ENCODE measurements at regions not wholly inside any gene's neighbourhood (a gene's known extent, or its start where the extent isn't known, plus 50 kb on each side); places are given as distances from the start of the nearest gene placed in this dataset.
"Not testable (repeated sequence)": the region's sequence is repeated elsewhere in the genome, so short reads cannot be mapped to it uniquely, and the experiment has no call there.

DNA sequence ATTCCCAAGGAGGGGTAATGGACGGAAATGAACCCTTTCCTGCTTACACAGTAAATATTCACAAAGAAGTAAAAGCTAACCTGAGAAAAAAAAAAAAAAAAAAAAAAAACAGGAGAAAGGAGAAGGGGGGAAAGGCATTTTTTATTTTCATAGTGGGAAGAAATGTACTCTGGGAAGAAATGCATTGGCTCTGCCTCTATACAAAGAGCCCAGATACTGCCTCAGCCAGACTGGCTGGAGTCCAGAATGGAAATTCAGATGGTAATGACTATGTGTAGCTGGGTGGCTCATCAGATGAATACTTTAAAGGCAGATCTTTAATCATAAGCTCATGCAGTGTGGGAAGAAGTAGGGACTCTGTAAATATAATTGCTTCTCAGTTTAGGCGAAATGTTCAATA lies 124.9 kb upstream of the ZNF608 start:
- peak; percentile 46 for DNase-seq (ENCODE audit: low read depth)

DNA sequence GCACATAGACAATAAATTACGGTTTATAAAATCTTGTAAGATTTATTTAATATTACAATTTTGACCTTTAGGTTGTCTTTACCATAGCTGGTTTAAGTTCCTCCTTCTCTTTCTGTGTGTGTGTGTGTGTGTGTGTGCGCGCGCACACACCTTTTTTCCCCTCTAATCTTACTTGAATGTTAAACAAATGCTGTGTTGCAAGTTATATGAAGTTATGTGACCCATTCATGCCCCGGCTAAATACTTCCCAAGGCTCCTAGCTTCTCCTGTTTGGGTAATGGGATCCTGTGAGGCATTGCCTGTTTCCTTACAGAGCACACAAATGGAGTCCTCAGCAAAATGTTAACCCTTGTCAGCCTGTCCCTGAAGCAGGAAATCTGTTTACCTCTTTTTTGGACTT lies 125.6 kb upstream of the ZNF608 start:
- DNase-seq (ENCODE audit: low read depth), result no peak

DNA sequence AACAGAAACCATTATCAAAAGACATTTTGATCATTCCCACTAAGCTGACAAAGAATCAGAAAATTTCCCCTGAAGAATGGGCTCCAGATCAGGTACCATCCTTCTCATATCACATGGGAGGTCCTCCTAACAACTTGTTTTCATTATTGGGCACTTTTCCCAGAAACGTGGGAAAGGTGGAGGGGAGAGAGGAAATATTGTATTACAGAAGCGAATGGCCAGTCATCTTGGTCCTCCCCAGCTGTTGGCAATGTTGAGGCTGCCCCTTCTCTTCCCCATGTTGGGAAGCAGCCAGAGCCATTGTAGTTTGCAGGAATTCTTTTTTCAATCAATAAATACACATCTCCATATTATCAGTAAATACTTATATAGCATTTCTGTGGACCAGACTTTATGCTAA lies 126.2 kb upstream of the ZNF608 start:
- no peak for DNase-seq (ENCODE audit: low read depth)

DNA sequence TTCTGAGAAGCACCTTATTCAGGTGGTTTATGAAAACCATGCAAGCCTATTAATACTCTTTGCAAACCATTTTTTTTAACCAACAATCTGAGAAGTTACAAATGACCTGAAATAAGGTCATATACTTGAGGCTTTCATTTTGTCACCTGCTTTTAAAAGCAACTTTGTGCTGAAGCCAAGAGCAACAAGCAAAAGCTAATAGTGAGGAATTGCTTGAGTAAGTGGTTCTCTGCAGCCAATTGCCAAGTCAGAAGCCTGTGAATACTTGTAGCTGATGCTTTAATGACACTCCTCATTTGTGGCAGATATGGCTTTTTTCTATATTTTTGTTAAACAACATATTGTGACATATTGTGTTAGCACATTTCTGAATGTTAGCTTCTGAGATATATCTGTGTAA lies 126.7 kb upstream of the ZNF608 start:
- DNase-seq (ENCODE audit: low read depth), result no peak

DNA sequence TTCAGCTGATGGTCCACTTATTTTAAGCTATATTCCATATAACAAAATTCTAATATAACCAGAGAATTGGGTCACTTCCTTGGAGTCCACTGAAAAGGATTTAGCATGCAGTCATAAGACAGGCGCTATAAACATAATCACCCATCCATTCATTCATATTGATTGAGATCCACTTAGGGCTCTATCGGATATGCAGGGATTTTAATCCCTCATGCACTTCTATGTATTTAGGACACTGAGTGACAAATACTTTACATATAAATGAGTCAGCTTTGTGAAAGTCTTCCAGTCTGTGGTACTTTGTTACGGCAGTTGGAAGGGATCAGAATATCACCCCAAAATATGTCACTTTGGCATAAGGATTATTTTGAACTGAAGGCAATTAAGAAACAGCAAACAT lies 127.3 kb upstream of the ZNF608 start:
- DNase-seq (ENCODE audit: low read depth), result no peak

DNA sequence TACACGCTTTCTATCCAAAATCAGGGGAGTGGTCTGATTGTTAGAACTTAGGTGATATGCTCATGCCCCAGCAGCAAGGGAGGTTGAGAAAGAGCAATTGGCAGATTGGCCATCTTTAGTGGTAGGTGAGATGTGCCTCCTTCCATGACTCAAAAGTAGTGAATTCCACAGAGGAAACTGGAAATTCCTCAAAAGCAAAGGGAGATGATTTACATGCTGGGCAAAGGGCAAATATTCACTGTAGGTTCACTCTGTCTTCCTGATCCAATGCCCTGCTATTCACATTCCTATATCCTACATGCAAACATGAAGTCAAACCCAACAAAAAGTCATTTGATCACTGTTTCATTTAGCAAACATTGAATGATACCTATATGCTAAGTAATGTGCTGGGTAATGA lies 130.1 kb upstream of the ZNF608 start:
- DNase-seq (ENCODE audit: low read depth), result peak; percentile 22

DNA sequence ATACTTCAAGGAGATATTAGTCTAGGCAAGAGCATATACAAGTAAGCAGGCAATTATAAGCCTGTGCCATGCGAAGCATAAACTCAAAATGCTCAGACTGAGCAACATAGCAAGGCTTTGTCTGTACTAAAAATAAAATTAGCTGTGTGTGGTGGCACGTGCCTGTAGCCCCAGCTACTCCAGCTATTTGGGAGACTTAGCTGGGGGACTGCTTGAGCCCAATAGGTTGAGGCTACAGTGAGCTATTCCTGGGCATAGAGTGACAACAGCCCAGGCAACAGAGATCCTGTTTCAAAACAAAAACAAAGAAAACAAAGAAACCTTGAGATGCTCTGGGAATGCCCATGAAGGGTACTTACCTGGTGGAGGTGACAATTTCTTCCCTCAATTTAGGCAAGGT lies 130.5 kb upstream of the ZNF608 start:
- DNase-seq (ENCODE audit: low read depth), result no peak

DNA sequence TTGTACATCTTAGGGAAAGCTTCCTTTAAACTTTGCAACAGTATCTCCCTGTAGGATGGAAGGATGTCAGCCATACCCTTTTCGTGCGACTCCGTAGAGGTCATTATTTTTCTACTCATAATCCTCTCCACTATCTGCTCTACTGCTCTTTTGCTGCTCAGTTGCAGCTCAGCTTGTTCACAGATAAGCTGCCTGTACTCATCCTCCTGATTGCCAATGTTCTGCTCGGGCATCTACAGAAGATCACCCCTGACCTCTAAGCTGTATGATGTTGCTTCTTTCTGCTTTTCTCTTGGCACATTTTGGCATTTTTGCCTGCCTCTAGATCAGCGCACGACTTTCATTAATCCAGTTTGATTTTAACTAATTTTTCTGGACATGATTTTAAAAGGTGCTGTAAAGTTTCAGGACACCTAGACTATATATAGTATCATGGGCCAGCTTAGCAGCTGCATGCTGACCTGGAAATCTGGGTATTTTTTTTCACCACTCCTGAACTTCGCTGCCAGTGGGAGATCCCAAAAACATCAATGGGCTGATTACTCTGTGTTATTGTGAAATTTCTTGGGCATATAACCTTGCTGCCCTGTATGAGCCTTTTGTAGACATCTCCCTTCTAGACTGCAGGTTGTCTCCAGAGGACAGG lies 131.2 kb upstream of the ZNF608 start:
- no peak for DNase-seq (ENCODE audit: low read depth)

DNA sequence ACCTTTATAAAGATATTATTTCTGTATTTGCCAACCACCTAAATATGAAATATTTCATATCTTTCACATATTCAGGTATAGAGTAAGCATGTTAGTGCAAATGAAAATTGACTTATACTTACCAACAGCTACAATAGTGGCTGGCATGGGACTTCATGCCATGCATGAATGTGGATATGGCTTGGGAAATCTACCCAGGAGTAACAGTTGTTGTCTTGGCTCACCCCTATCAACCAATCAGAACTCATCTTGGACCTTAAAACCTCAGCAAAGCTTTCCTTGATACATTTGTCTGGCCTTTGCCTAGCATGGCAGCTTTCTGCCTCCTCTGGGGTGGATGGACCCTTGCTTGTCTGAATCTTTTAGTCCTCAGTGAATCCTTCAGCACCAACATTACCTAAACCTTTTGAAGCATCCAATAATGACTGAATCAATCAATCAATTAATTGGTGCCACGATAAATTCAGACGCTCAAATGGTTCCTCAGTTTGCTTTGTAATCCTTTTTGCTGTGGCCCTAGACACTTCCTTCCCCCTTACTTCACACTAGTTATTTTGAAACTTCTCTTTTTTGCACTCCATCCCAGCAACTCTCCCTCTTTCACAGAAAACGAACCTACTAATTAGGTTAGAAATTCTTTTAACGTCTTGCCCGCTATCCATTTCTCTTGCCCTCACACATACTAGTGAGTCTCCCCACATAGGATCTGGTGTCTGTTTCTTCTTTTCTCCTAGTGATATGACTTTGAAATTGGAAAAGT lies 132.3 kb upstream of the ZNF608 start:
- no peak for DNase-seq (ENCODE audit: low read depth)

DNA sequence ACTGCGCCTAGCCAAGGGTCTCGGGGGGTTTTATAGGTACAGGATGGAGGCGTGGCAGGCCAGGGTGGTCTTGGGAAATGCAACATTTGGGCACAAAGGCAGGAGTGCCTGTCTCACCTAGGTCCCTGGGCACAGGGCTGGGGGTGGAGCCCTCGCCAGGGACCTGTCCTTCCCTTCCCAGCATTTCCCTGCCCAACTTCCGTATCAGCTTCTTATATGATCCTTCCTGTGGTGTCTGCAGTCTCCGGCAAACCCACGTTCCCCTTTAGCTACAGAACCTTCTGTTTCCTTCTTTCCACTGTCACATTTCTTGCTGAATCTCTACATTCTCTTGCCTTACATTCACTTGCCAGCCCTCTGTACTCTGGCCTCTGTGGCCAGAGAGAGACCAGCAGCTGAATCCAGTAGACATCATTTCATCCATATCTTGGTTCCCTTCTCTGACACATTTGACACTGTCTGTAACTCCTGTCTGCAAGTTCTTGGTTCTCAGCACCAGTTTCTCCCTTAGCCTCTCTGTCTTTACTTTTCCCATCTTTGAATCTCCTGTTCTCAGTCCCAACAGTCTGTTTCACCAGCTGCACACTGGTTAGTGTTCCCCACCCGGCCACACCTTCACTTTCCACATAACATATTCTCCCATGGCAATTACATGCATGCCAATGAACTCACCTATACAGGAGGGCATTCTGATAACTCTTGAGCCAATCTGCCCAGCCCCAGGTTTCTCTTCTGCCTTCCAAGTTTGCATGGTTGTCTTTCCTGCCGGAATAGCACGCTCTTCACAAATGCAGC lies 134.7 kb upstream of the ZNF608 start:
- no peak for DNase-seq (ENCODE audit: low read depth)

DNA sequence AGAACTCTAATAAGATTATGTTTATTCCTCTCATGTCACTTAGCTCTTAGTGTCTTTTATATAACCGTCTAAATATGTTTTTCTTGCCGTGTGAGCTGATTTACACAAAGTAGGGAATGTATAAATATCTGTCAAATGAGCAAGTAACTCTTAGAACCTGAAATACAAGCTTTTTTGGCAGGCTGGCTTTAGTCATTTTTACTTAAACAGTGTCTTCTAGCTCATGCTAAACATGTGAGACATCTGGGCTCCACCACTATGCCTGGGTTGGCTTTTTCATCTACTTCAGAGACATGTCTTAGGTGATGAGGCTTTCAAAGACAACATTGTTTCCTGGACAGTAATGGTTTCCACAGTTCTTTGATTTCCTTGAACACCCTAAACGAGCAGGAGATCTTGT lies 137.2 kb upstream of the ZNF608 start:
- DNase-seq (ENCODE audit: low read depth), result no peak

DNA sequence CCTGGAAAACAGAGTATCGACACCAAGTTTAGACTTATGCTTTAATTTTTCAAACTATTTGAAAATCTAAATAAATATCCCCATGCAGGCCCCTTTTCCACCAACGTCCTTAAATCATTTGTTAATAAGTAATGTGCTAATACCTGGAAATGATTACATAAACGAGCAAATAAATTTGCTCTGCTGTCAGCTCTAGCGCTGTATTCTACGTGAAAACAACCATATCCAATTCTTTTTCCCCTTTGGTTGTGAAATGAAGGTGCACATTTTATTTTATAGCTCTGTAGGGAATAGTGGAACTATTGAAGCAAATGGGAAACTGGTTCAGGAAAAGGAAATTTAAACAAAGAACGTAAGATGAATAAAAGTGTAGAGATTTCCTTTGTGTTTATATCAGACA lies 137.7 kb upstream of the ZNF608 start:
- DNase-seq (ENCODE audit: low read depth), result no peak

DNA sequence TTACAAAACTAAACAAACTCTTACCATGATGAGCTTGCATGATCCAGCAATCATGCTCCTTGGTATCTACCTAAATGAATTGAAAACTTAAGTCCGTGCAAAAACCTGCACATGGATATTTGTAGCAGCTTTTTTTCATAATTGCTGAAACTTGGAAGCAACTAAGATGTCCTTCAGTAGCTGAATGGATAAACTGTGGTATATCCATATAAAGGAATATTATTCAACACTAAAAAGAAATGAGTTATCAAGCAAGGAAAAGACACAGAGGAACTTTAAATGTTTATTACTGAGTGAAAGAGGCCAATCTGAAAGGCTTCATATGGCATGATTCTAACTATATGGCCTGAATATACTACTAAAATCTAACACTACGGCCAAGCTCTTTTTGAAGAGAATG lies 139.1 kb upstream of the ZNF608 start:
- DNase-seq (ENCODE audit: low read depth), result no peak

DNA sequence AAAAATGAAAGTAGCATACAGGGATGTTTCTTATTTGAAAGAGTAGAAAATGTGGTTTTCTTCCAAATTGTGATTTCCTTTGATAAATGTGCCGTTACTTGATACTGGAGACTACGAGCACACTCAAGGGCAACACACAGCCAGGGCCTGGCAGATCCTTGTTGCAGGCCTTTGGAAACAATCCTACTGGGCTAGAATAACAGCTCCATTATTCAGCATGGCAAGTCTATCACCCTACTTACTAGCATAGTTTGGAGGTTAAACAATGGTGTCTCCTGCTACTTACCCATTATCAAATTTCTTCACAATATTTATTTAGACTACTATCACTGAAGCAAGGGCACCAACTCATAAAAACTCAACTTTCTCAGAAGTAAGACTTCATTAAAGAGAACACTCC lies 140.8 kb upstream of the ZNF608 start:
- no peak for DNase-seq (ENCODE audit: low read depth)

DNA sequence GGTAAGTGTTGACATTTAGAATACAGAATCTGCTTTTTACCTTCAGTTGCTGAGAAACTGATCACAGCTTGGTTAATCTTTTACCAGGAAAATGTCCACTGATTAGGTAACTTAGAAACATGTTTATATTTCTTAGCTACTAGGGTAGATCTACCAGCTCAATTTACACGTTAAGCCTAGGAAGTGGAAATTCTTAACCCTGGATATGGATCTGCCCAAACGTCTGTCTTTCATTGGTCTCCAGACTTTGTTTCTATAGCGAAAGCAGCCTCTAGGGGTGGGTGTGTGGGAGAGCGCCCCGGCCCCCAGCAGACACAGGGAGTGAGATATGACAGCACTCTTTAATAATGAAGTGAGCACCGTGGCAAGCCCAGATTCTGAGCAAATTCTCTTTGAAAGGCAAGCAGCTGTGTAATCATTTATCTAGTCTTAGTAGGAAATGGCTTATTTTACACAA lies 141.6 kb upstream of the ZNF608 start:
- DNase-seq (ENCODE audit: low read depth), result no peak

DNA sequence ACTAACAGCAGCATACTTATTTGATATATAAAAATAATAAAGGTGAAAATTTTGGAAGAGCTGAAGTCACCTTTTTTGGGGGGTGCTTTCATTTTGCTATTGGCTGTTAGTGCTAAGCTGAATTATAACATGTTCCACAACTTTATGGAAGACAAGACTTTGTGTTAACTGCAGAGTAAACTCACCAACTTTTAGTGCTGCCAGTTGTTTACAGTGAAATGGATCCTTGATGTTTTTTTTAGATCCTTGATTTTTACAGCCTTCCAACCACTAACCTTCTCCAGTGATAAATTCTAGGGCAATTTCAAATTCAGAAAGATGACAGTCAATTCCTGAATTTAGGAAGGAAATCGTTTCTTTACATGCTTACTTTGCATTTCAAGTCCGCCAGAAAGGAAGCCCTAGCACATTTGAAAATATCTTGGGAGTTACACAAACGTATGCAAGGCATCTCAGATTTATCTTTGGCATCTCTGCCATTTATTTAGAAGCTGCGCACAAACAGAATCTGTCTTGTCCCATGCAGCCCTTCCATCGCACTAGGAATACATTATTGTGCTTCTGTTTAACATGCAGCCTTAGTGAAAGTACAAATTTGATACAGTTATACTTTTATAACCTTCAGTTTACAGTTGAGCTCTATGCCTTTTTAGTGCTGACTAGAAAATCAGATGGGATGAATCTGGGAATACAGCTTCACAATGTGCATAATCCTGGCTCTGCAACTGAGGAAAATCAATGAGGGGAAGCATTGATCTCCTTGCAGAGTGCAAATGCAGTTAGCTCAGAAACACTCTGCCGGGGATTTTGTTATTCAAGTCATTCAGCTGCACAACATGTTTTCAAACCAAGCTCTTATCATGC lies 142.4 kb upstream of the ZNF608 start:
- DNase-seq (ENCODE audit: low read depth), result no peak

DNA sequence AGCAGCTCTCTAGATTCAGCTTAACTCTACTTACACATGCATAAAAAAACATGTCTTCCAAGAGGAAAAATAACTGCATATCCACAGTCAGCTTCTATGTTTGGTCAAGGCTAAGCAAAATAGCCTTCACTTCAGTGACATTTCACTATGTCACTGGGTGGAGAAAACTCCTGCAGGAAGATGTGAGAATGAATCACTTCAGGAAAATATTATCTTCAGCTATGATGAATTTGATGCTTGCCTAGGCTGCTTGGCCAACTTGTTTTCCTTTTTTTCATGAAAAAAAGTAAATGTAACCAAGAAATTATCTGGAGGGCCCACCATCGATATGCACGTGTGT lies 143.0 kb upstream of the ZNF608 start:
- peak; percentile 57 for DNase-seq (ENCODE audit: low read depth)

DNA sequence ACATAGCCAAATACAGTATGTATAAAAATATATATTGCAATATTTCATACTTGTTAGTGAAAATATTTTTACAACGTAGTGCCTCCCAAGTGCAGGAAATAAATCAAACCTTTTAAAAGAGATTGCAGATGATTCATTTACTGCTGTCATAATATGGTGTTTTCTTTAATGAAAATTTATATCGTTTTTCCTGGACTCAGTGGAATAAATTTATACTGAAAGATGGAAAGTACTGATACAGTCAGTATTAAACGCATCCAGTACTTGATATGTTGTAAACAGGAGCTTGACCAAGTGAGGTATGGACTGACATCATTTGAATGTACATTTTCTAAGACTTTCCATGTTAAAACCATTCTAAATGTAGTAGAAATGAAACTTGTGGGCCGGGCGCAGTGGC lies 143.4 kb upstream of the ZNF608 start:
- DNase-seq (ENCODE audit: low read depth), result peak; percentile 33

DNA sequence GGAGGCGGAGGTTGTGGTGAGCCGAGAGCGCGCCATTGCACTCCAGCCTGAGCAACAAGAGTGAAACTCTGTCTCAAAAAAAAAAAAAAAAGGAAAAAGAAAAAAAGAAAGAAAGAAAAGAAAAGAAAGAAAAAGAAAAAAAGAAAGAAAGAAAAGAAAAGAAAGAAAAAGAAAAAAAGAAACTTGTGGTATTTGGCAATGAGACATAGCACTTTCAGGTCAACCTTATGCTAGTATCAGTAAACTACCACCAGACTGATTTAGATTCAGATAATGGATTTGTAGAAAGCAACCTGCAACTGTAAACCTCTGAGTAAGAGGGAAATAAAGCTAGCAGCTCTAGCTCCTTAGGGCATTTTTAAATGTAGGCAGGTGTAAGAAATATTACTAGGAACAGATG lies 144.0 kb upstream of the ZNF608 start:
- not testable (repeated sequence) for DNase-seq (ENCODE audit: low read depth)

DNA sequence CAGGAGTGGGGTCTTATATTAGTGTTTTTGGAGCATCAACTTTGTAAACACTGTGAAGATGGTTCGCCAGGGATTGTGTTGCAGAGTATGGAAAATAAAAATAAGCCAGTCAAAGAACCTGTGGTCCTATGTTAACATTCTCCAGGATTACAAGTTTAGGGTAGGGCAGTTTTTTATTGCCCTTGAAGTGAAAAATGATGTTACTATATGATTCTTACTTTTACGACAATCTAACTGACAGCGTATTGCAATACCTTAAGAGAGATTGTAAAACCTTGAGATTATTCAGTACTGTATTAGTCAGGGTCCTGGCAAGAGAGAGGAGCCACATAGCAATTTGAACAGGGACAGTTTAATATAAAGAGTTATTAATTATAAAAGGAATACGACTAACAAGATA lies 144.7 kb upstream of the ZNF608 start:
- DNase-seq (ENCODE audit: low read depth), result no peak

DNA sequence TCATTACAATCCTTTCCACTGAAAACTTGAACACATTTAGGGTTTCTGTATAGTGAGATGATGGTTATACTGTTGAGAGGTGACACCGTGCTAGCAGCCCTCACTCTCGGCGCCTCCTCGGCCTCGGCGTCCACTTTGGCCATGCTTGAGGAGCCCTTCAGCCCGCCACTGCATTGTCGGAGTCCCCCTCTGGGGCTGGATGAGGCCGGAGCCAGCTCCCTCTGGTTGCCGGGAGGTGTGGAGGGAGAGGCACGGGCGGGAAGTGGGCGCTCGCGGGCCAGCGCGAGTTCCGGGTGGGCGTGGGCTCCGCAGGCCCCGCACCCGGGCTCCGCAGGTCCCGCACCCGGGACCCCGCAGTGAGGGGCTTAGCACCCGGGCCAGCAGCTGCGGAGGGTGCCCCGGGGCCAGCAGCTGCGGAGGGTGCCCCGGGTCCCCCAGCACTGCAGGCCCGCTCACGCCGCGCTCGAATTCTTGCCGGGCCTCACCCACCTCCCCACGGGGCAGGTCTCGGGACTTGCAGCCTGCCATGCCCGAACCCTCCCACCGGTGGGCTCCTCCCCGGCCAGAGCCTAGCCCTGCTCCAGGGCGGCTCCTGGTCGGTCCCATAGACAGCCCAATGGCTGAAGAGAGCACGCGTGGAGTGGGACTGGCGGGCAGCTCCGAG lies 145.9 kb upstream of the ZNF608 start:
- no peak for DNase-seq (ENCODE audit: low read depth)

DNA sequence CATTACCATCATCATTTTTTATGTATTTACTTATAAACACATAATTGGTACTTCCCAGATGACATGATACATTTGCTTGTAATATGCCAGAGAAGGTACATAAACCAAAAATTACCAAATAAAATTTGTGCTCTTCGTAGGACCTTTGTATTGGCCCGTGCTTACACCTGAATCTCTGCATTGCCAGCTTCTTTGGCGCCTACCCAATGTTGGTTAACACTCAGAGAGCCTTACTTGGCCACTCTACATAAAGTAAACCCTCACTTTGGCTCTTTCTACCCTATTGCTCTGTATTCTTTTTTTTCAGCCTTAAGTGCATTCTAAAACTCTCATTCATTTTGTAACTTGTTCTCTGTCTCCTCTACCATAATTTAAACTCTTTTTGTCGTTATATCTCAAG lies 148.1 kb upstream of the ZNF608 start:
- DNase-seq (ENCODE audit: low read depth), result no peak

Measured in amniotic epithelial cell (primary cell).